Osteoblast (primary cell): ENCODE measurements at regions not wholly inside any gene's neighbourhood (a gene's known extent, or its start where the extent isn't known, plus 50 kb on each side); places are given as distances from the start of the nearest gene placed in this dataset.

ENCODE experiments used
- DNase-seq: peaks from one replicate; pipeline ENCODE4 v3.0.0; 2011; ENCODE audit warnings: low spot score, mixed read lengths; ENCODE audit not compliant: insufficient read length; ENCODE audit errors: missing footprints
- H2AFZ ChIP-seq: 2 replicates; pipeline ENCODE4 v1.6.0; 2011; ENCODE audit warnings: mild to moderate bottlenecking, low read length
- H3K27ac ChIP-seq: 2 replicates; pipeline ENCODE4 v1.5.1; 2011; ENCODE audit warnings: mild to moderate bottlenecking, low read depth, low read length, moderate library complexity
- H3K27me3 ChIP-seq: 2 replicates; pipeline ENCODE4 v1.6.0; 2012; ENCODE audit warnings: mild to moderate bottlenecking, control low read depth, inconsistent platforms, low read length, moderate library complexity; ENCODE audit not compliant: insufficient read depth
- H3K36me3 ChIP-seq: 2 replicates; pipeline ENCODE4 v1.5.1; 2011; ENCODE audit warnings: mild to moderate bottlenecking, low read length, control low read depth, moderate library complexity; ENCODE audit not compliant: insufficient read depth
- H3K4me1 ChIP-seq: 2 replicates; pipeline ENCODE4 v1.5.1; 2011; ENCODE audit warnings: mild to moderate bottlenecking, low read length, control low read depth, moderate library complexity; ENCODE audit not compliant: insufficient read depth
- H3K4me2 ChIP-seq: 2 replicates; pipeline ENCODE4 v1.6.0; 2011; ENCODE audit warnings: mild to moderate bottlenecking, low read length; ENCODE audit not compliant: insufficient read depth
- H3K4me3 ChIP-seq: fragments of 200-600 bp; sonication (generic); 3 replicates; pipeline ENCODE4 v1.5.1; 2012; ENCODE audit warnings: mild to moderate bottlenecking, low read length, inconsistent platforms; ENCODE audit not compliant: insufficient read depth
- H3K79me2 ChIP-seq: 2 replicates; pipeline ENCODE4 v1.6.0; 2012; ENCODE audit warnings: mild to moderate bottlenecking, low read length, control low read depth, inconsistent platforms; ENCODE audit not compliant: insufficient read depth
- H3K9me3 ChIP-seq: 2 replicates; pipeline ENCODE4 v1.5.1; 2011; ENCODE audit warnings: low read depth, low read length, control low read depth
- H4K20me1 ChIP-seq: 2 replicates; pipeline ENCODE4 v1.6.0; 2012; ENCODE audit warnings: mild to moderate bottlenecking, low read length, control low read depth; ENCODE audit not compliant: insufficient read depth
- CTCF ChIP-seq: IDR thresholded peaks from 2 replicates; pipeline ENCODE4 v1.5.1; 2011; ENCODE audit warnings: mild to moderate bottlenecking, low read depth, low read length, moderate library complexity; ENCODE audit errors: extremely low read depth

- H3K4me1 ChIP-seq = no peaks in the 10 kb centered on the region
- H3K27me3 ChIP-seq = no peaks in the 10 kb centered on the region
- H4K20me1 ChIP-seq = no peaks in the 10 kb centered on the region
- H3K9me3 ChIP-seq = no peaks in the 10 kb centered on the region
- no peak overlapping the region for H2AFZ ChIP-seq
- no peaks in the 10 kb centered on the region for H3K79me2 ChIP-seq
- no peak overlapping the region for H3K4me2 ChIP-seq
- H3K27ac ChIP-seq = no peak overlapping the region
- no peak overlapping the region for H3K4me3 ChIP-seq
- no peaks in the 10 kb centered on the region for H3K36me3 ChIP-seq
- TF ChIP-seq CTCF = no peak
- no peak for DNase-seq
These were observed 133.9 kb upstream of the CDH20 start for GRCh38 chr18:61199171-61199848.

DNA sequence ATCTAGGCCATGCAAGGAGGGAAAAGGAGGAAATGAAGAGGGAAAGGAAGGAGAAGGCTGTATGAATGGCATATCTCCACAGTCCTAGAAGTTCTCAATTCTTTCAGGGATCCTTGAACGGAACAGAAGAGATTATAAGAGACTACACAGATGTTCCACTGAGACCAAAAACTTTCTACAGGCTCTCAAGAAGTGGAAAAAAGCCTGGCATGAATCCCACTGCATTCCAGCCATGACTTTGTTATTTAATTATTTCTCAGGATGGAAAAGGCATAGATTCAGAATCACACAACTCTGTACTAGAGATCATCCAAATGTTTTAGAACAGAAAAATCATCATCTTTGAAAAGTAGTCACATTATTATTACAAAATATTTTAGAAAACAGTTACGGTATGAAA, 131.7 kb upstream of the CDH20 start:
- H4K20me1 ChIP-seq = no peaks in the 10 kb centered on the region
- no peaks in the 10 kb centered on the region for H3K9me3 ChIP-seq
- DNase-seq = no peak
- H3K27ac ChIP-seq = no peak overlapping the region
- H3K36me3 ChIP-seq = no peaks in the 10 kb centered on the region
- no peaks in the 10 kb centered on the region for H3K79me2 ChIP-seq
- no peak overlapping the region for H2AFZ ChIP-seq
- no peak overlapping the region for H3K4me3 ChIP-seq
- TF ChIP-seq CTCF = no peak
- H3K4me2 ChIP-seq = no peak overlapping the region
- H3K27me3 ChIP-seq = no peaks in the 10 kb centered on the region
- H3K4me1 ChIP-seq = no peaks in the 10 kb centered on the region

GRCh38 chr18:61203151-61203550, 130.1 kb upstream of the CDH20 start:
- no peak overlapping the region for H3K4me2 ChIP-seq

GRCh38 chr18:61209801-61210200, 123.4 kb upstream of the CDH20 start:
- peak; percentile 3 for DNase-seq
- peaks cover 3% of the 10 kb centered on the region for H3K9me3 ChIP-seq
- no peak overlapping the region for H2AFZ ChIP-seq
- no peak overlapping the region for H3K4me3 ChIP-seq
- H3K27me3 ChIP-seq = no peaks in the 10 kb centered on the region
- no peaks in the 10 kb centered on the region for H3K79me2 ChIP-seq
- no peak overlapping the region for H3K27ac ChIP-seq
- no peaks in the 10 kb centered on the region for H3K4me1 ChIP-seq
- no peak overlapping the region for H3K4me2 ChIP-seq
- no peaks in the 10 kb centered on the region for H4K20me1 ChIP-seq
- TF ChIP-seq CTCF = no peak
- no peaks in the 10 kb centered on the region for H3K36me3 ChIP-seq

More at GRCh38 chr18:61203151-61203550, 130.1 kb upstream of the CDH20 start:
- Histone ChIP-seq H3K4me1 (no peaks in the 10 kb centered on the region), H3K9me3 (no peaks in the 10 kb centered on the region), H3K36me3 (no peaks in the 10 kb centered on the region), H2AFZ (no peak overlapping the region), H3K27ac (no peak overlapping the region), H4K20me1 (no peaks in the 10 kb centered on the region), H3K27me3 (no peaks in the 10 kb centered on the region), H3K4me3 (no peak overlapping the region), H3K79me2 (no peaks in the 10 kb centered on the region)
- TF ChIP-seq CTCF = no peak
- no peak for DNase-seq
